HEK293 (cell line): ENCODE measurements at regions not wholly inside any gene's neighbourhood (a gene's known extent, or its start where the extent isn't known, plus 50 kb on each side); places are given as distances from the start of the nearest gene placed in this dataset.

Source experiments
- CTCF ChIA-PET: fragments of 350-600 bp; formaldehyde crosslinking; extraction: SDS; loops from one replicate; lab custom pipeline; 2021; ENCODE audit warnings: antibody characterized with exemption; lab: Yijun Ruan, JAX
- POLR2A ChIA-PET: fragments of 300-600 bp; formaldehyde crosslinking; extraction: SDS; loops from one replicate; lab custom pipeline; 2020; ENCODE audit warnings: antibody characterized with exemption, inconsistent platforms; lab: Yijun Ruan, JAX
- H3K27ac ChIP-seq: fragments of 200-500 bp; sonication (Bioruptor generic); 2 replicates; pipeline ENCODE4 v1.5.1; 2014; ENCODE audit warnings: low read depth, low read length, control low read depth, inconsistent platforms; ENCODE audit errors: extremely low read depth
- H3K36me3 ChIP-seq, 2 experiments: fragments of 200-500 bp in 1 of 2; sonication (Bioruptor generic) in 1 of 2; 1 replicate in 1 of 2; 2 replicates in 1 of 2; pipeline ENCODE4 v1.5.1; 2014 to 2017; ENCODE audit warnings: inconsistent platforms in 2 of 2, low read length in 2 of 2; ENCODE audit not compliant: control insufficient read depth in 2 of 2, insufficient read depth in 1 of 2
- H3K4me1 ChIP-seq: fragments of 200-500 bp; sonication (Bioruptor generic); 2 replicates; pipeline ENCODE4 v1.5.1; 2014; ENCODE audit warnings: mild to moderate bottlenecking, low read length, inconsistent platforms; ENCODE audit not compliant: control insufficient read depth, insufficient read depth
- H3K4me3 ChIP-seq: 2 replicates; pipeline ENCODE4 v1.5.1; 2011; ENCODE audit warnings: low read depth, mild to moderate bottlenecking, control low read depth, low read length, moderate library complexity
- H3K9me3 ChIP-seq: fragments of 200-500 bp; sonication (Bioruptor generic); 2 replicates; pipeline ENCODE4 v1.5.1; 2014; ENCODE audit warnings: low read depth, low read length, inconsistent platforms; ENCODE audit not compliant: control insufficient read depth, insufficient read depth
- AEBP2 ChIP-seq: fragments of 450-650 bp; formaldehyde crosslinking; IDR thresholded peaks from 2 replicates; pipeline ENCODE4 v1.5.1; 2016; ENCODE audit warnings: missing biosample characterization, missing genetic modification characterization, borderline replicate concordance
- BCL11A ChIP-seq: fragments of 450-650 bp; formaldehyde crosslinking; IDR thresholded peaks from 2 replicates; pipeline ENCODE4 v1.5.1; 2016; ENCODE audit warnings: low read depth, missing biosample characterization, missing genetic modification characterization
- BCL6B ChIP-seq: fragments of 450-650 bp; formaldehyde crosslinking; IDR thresholded peaks from 2 replicates; pipeline ENCODE4 v1.5.1; 2017; ENCODE audit warnings: missing biosample characterization, missing genetic modification characterization
- HOXD13 ChIP-seq: sonication (generic); formaldehyde crosslinking; IDR thresholded peaks from 2 replicates; pipeline ENCODE4 v1.8.0; 2022; ENCODE audit warnings: missing genetic modification reagents, borderline replicate concordance
- IKZF3 ChIP-seq: fragments of 450-650 bp; IDR thresholded peaks from 2 replicates; pipeline ENCODE4 v1.5.0; 2018; ENCODE audit warnings: missing biosample characterization, mild to moderate bottlenecking, missing genetic modification characterization, moderate library complexity
- PRDM6 ChIP-seq: fragments of 450-650 bp; formaldehyde crosslinking; IDR thresholded peaks from 2 replicates; pipeline ENCODE4 v1.5.1; 2017; ENCODE audit warnings: missing biosample characterization, missing genetic modification characterization
- SP7 ChIP-seq: fragments of 450-650 bp; formaldehyde crosslinking; IDR thresholded peaks from 2 replicates; pipeline ENCODE4 v1.5.1; 2016; ENCODE audit warnings: missing biosample characterization, missing genetic modification characterization
- ZNF324 ChIP-seq: fragments of 450-650 bp; formaldehyde crosslinking; IDR thresholded peaks from 2 replicates; pipeline ENCODE4 v1.5.1; 2016; ENCODE audit warnings: missing biosample characterization, missing genetic modification characterization
- ZNF544 ChIP-seq: fragments of 450-650 bp; formaldehyde crosslinking; IDR thresholded peaks from 2 replicates; pipeline ENCODE4 v1.5.0; 2017; ENCODE audit warnings: missing biosample characterization, missing genetic modification characterization
- ZNF639 ChIP-seq: fragments of 450-650 bp; formaldehyde crosslinking; IDR thresholded peaks from 2 replicates; pipeline ENCODE4 v1.5.1; 2016; ENCODE audit warnings: missing biosample characterization, missing genetic modification characterization
- ZNF660 ChIP-seq: fragments of 450-650 bp; IDR thresholded peaks from 2 replicates; pipeline ENCODE4 v1.5.1; 2018; ENCODE audit warnings: missing biosample characterization, mild to moderate bottlenecking, missing genetic modification characterization
- ZNF677 ChIP-seq: fragments of 450-650 bp; IDR thresholded peaks from 2 replicates; pipeline ENCODE4 v1.5.0; 2018; ENCODE audit warnings: missing biosample characterization, mild to moderate bottlenecking, missing genetic modification characterization, moderate library complexity
- TF ChIP-seq, protein P1 (sequence below): fragments of 450-650 bp; formaldehyde crosslinking; IDR thresholded peaks from 2 replicates; pipeline ENCODE4 v1.5.1; 2017; ENCODE audit warnings: missing biosample characterization, missing genetic modification characterization

DNA sequence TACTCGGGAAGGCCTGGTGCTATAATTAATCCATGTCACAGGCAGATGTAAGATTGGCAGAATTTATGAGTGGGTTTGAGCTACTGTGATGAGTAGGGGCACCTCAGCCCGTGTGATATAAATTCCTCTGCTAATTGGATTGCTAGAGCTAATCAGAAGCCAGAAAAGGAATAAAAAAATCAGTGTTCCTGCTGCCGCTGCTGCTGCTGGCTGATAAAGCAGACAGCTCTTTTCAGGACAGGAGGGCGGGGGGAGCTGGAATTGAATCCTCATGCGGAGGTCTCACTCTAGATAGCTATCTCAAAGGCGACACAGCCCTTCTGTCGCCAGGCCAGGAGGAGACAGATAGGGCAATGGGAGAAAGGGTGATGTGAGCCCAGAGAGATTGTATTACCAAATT, 182.7 kb upstream of the ZFHX3 start:
- no peak overlapping the region for H3K4me3 ChIP-seq
- H3K9me3 ChIP-seq = no peaks in the 10 kb centered on the region
- peaks cover 4% of the 10 kb centered on the region for H3K4me1 ChIP-seq
- TF ChIP-seq PRDM6 (tag by site-specific recombination) = no peak
- TF ChIP-seq IKZF3 (tag by site-specific recombination) = no peak
- no peak for TF ChIP-seq ZNF660 (tag by site-specific recombination)
- TF ChIP-seq, protein P1, sequence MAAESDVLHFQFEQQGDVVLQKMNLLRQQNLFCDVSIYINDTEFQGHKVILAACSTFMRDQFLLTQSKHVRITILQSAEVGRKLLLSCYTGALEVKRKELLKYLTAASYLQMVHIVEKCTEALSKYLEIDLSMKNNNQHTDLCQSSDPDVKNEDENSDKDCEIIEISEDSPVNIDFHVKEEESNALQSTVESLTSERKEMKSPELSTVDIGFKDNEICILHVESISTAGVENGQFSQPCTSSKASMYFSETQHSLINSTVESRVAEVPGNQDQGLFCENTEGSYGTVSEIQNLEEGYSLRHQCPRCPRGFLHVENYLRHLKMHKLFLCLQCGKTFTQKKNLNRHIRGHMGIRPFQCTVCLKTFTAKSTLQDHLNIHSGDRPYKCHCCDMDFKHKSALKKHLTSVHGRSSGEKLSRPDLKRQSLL = no peak
- ChIA-PET CTCF (no interaction called here), POLR2A (no interaction called here)
- no peak overlapping the region for H3K27ac ChIP-seq
- H3K36me3 ChIP-seq = no peaks in the 10 kb centered on the region

- CTCF ChIA-PET = no interaction called here
- POLR2A ChIA-PET = no interaction called here
- Histone ChIP-seq H3K36me3 (no peaks in the 10 kb centered on the region), H3K9me3 (no peaks in the 10 kb centered on the region), H3K27ac (no peak overlapping the region), H3K4me3 (no peak overlapping the region), H3K4me1 (peaks cover 4% of the 10 kb centered on the region)
- TF ChIP-seq AEBP2 = no peak
- TF ChIP-seq ZNF639 = no peak
Measured at GRCh38 chr16:73228649-73229048, 180.7 kb upstream of the ZFHX3 start.

DNA sequence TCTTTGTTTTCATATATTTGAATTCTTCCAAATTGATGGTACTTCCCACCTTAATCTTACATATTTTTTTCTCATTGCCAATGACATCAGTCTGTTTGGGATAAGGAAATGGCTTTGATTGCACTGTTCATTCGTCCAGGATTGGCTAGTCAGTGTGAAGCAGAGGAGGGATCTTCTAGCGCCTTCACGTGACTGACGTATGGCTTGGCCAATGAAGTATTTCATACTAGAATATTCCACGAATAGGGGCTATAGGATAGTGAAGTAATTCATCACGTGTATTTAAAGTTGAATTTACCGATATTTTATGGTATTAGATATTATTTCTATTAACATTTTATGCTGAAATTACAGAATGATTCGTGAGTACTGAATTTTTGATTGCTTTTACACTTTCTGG, 178.7 kb upstream of the ZFHX3 start:
- Histone ChIP-seq H3K27ac (no peak overlapping the region), H3K4me1 (no peaks in the 10 kb centered on the region), H3K9me3 (no peaks in the 10 kb centered on the region), H3K36me3 (no peaks in the 10 kb centered on the region), H3K4me3 (no peak overlapping the region)
- no peak for TF ChIP-seq BCL11A (tag by site-specific recombination)
- TF ChIP-seq ZNF324 (tag by site-specific recombination) = no peak
- TF ChIP-seq HOXD13 (CRISPR knock-in tag) = no peak
- TF ChIP-seq ZNF544 (tag by site-specific recombination) = no peak
- TF ChIP-seq BCL6B (tag by site-specific recombination) = no peak
- TF ChIP-seq ZNF677 (tag by site-specific recombination) = no peak
- TF ChIP-seq SP7 (tag by site-specific recombination) = no peak
- no peak for TF ChIP-seq IKZF3 (tag by site-specific recombination)
- ChIA-PET POLR2A (no interaction called here), CTCF (interaction anchor here (0.6 kb wide), 1 partner anchor 760 kb away, joined by 3 read pairs; no protein-coding TSS in a partner anchor)
